ENCODE measurements at regions not wholly inside any gene's neighbourhood (a gene's known extent, or its start where the extent isn't known, plus 50 kb on each side); places are given as distances from the start of the nearest gene placed in this dataset.

- TF ChIP-seq, protein P1, sequence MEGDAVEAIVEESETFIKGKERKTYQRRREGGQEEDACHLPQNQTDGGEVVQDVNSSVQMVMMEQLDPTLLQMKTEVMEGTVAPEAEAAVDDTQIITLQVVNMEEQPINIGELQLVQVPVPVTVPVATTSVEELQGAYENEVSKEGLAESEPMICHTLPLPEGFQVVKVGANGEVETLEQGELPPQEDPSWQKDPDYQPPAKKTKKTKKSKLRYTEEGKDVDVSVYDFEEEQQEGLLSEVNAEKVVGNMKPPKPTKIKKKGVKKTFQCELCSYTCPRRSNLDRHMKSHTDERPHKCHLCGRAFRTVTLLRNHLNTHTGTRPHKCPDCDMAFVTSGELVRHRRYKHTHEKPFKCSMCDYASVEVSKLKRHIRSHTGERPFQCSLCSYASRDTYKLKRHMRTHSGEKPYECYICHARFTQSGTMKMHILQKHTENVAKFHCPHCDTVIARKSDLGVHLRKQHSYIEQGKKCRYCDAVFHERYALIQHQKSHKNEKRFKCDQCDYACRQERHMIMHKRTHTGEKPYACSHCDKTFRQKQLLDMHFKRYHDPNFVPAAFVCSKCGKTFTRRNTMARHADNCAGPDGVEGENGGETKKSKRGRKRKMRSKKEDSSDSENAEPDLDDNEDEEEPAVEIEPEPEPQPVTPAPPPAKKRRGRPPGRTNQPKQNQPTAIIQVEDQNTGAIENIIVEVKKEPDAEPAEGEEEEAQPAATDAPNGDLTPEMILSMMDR (IDR thresholded peaks at IDR 0.05): no peak
- no peak for TF ChIP-seq POLR2A (IDR thresholded peaks at IDR 0.05)
Measured at GRCh38 chr13:108435393-108436149, 166.1 kb downstream of the TNFSF13B start.
